ENCODE measurements at regions not wholly inside any gene's neighbourhood (a gene's known extent, or its start where the extent isn't known, plus 50 kb on each side); places are given as distances from the start of the nearest gene placed in this dataset.
"Not testable (repeated sequence)": the region's sequence is repeated elsewhere in the genome, so short reads cannot be mapped to it uniquely, and the experiment has no call there.

DNA sequence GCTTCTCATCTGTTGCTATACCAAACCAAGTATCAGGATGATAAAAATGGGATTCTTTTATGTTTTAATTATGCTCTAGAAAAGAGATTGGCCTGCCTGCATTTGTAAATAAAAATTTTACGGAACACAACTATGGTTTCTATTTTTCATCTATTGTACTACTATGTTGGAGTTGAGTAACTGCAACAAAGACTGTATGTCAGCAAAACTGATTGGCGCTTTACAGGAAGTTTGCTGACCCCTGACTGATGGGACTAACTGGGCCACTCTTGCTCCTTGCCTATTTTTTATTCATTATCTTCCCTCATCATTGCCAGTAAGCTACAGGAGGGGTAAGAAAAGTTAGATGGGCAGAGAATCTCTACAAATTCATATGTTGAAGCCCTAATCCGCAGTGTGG, 242.3 kb downstream of the FSIP2 start:
- Histone ChIP-seq H3K9me3 (ENCODE audit: low read length) (no peaks in the 10 kb centered on the region), H3K79me2 (ENCODE audit: low read length) (no peaks in the 10 kb centered on the region), H3K4me1 (ENCODE audit: insufficient read depth, low read length) (peaks cover 20% of the 10 kb centered on the region), H3K9me2 (replicated peaks; ENCODE audit: low read length) (no peaks in the 10 kb centered on the region), H3K9ac (ENCODE audit: low read length) (no peak overlapping the region), H3K4me2 (ENCODE audit: low read length) (no peak overlapping the region), H3K4me3 (ENCODE audit: low read length) (no peak overlapping the region), H3K27me3 (ENCODE audit: low read length) (no peaks in the 10 kb centered on the region), H3K36me3 (ENCODE audit: low read depth, low read length) (no peaks in the 10 kb centered on the region), H2AFZ (ENCODE audit: low read length) (no peak overlapping the region), H4K20me1 (ENCODE audit: low read length) (no peaks in the 10 kb centered on the region), H3F3A (ENCODE audit: low read length, unreplicated experiment) (peaks cover 6% of the 10 kb centered on the region), H3K27ac (ENCODE audit: low read length) (no peak overlapping the region)
- ChIA-PET POLR2A (ENCODE audit: unreplicated experiment) (no interaction called here), CTCF (no interaction called here)
- ATAC-seq (no peak), DNase-seq (no peak)
- intact Hi-C loops (cut with micrococcal nuclease) = loop anchor here (1.0 kb wide), 1 partner anchor 478 kb away; no protein-coding TSS in a partner anchor
- BruUV-seq (replicated peaks) = no TSS peak
- TF ChIP-seq EZH2 (IDR thresholded peaks at IDR 0.05; ENCODE audit: low read length, unreplicated experiment) = no peak
- no peak for TF ChIP-seq EZH2phosphoT487 (IDR thresholded peaks at IDR 0.05; ENCODE audit: borderline replicate concordance, low read length)
- TF ChIP-seq CTCF (conservative IDR thresholded peaks at IDR 0.05; ENCODE audit: low read depth, low read length) = no peak

GRCh38 chr2:185984670-185985069, 246.1 kb downstream of the FSIP2 start:
- Histone ChIP-seq H3K4me3 (ENCODE audit: low read length) (no peak overlapping the region), H3K4me2 (ENCODE audit: low read length) (no peak overlapping the region), H3K27ac (ENCODE audit: low read length) (no peak overlapping the region), H3K27me3 (ENCODE audit: low read length) (no peaks in the 10 kb centered on the region), H3K4me1 (ENCODE audit: insufficient read depth, low read length) (peaks cover 7% of the 10 kb centered on the region), H3K9me3 (ENCODE audit: low read length) (no peaks in the 10 kb centered on the region), H3K9me2 (replicated peaks; ENCODE audit: low read length) (no peaks in the 10 kb centered on the region), H3F3A (ENCODE audit: low read length, unreplicated experiment) (no peaks in the 10 kb centered on the region), H3K79me2 (ENCODE audit: low read length) (no peaks in the 10 kb centered on the region), H2AFZ (ENCODE audit: low read length) (no peak overlapping the region), H4K20me1 (ENCODE audit: low read length) (no peaks in the 10 kb centered on the region), H3K9ac (ENCODE audit: low read length) (no peak overlapping the region), H3K36me3 (ENCODE audit: low read depth, low read length) (no peaks in the 10 kb centered on the region)
- DNase-seq = no peak
- POLR2A ChIA-PET (ENCODE audit: unreplicated experiment) = interaction anchor here (0.7 kb wide), 1 partner anchor 470 kb away, joined by 4 read pairs; no protein-coding TSS in a partner anchor
- CTCF ChIA-PET = no interaction called here
- no peak for ATAC-seq
- TF ChIP-seq EZH2 (IDR thresholded peaks at IDR 0.05; ENCODE audit: low read length, unreplicated experiment) = no peak
- no peak for TF ChIP-seq EZH2phosphoT487 (IDR thresholded peaks at IDR 0.05; ENCODE audit: borderline replicate concordance, low read length)
- no peak for TF ChIP-seq CTCF (conservative IDR thresholded peaks at IDR 0.05; ENCODE audit: low read depth, low read length)
- BruUV-seq (replicated peaks) = no TSS peak
- intact Hi-C loops (cut with micrococcal nuclease) = no loop called here

- H3F3A ChIP-seq (ENCODE audit: low read length, unreplicated experiment); intact Hi-C loops (cut with micrococcal nuclease); H3K4me3 ChIP-seq (ENCODE audit: low read length); H2AFZ ChIP-seq (ENCODE audit: low read length); H3K27ac ChIP-seq (ENCODE audit: low read length); H3K27me3 ChIP-seq (ENCODE audit: low read length); H3K9ac ChIP-seq (ENCODE audit: low read length); ATAC-seq; H3K9me2 ChIP-seq (replicated peaks; ENCODE audit: low read length); H3K4me2 ChIP-seq (ENCODE audit: low read length); POLR2A ChIA-PET (ENCODE audit: unreplicated experiment); H3K9me3 ChIP-seq (ENCODE audit: low read length); H4K20me1 ChIP-seq (ENCODE audit: low read length); H3K79me2 ChIP-seq (ENCODE audit: low read length); CTCF ChIA-PET; H3K4me1 ChIP-seq (ENCODE audit: insufficient read depth, low read length); H3K36me3 ChIP-seq (ENCODE audit: low read depth, low read length); BruUV-seq (replicated peaks); DNase-seq: not testable (repeated sequence)
Observed at GRCh38 chr2:185988907-185989306, 250.3 kb downstream of the FSIP2 start.

Measured in PC-3 (cell line).